HG03045 (cell line): ENCODE measurements at regions not wholly inside any gene's neighbourhood (a gene's known extent, or its start where the extent isn't known, plus 50 kb on each side); places are given as distances from the start of the nearest gene placed in this dataset.

Experiments
- ATAC-seq: cut with Tn5 transposase; IDR thresholded peaks from one replicate; pipeline ENCODE4 v1.9.1; 2021; ENCODE audit warnings: mild to moderate bottlenecking, moderate library complexity; ENCODE audit not compliant: unreplicated experiment

DNA sequence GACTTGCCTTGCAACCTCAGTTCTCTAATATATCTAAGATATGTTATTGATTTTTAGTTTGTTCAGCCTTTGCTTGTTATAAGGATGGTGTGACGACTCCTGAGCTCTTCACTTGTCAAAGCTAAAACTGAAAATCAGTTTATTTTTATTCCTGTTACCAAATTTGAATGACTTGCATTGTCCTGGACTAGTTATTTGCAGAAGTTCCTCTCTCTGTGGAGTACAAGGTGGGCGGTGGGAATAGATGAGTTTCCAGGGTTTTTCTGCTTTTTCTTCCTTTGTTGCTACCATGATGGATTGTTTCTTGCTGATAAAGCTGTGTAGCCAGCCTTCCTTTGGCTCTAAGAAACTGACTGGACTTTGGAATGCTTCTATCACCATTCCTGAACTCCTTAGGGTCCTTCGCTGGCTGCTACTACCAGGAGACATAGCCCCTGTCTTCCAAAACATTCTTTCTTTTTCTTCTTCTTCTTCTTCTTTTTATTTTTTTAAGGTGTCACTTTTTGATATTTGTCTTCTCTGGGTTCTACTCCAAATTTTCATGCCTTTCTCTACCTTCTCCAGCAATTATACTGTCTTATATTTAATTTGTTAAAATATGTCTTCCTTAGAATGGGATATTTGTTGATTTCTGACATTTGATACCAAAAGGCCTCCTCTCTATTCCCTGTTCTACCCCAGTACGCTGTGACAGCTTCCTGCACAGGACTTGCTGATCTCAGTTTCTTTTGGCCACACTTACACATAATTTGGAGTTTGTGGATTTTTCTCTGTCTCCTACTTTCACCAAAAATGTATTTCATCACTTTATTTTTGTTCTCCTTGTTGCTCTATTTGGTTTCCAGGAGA, 145.1 kb upstream of the THRB start:
- no peak for ATAC-seq

GRCh38 chr3:24640330-24640877, 145.8 kb upstream of the THRB start:
- ATAC-seq = no peak

GRCh38 chr3:24641628-24642027, 147.0 kb upstream of the THRB start:
- ATAC-seq = no peak

GRCh38 chr3:24645047-24645446, 150.4 kb upstream of the THRB start:
- no peak for ATAC-seq

- no peak for ATAC-seq
Measured at GRCh38 chr3:24646790-24647189, 152.1 kb upstream of the THRB start.

DNA sequence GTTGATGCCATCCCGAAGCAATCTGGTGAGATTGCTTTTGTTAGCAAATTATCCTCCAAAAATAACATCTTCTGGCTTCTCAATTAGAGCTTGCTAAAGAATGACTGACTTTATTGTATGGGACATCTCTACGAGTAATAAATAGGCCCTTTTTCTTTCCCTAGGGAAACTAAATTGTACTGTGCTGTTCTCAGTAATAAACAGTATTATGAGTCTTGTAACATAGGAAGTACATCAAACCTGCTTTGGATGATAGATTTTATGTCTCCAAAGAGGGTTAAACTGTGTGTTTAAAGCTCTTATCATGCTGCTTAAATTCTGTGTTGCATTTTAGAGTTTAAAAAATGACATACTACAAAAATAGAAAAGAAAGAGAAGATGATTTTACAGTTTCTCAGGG, 153.4 kb upstream of the THRB start:
- ATAC-seq = no peak

DNA sequence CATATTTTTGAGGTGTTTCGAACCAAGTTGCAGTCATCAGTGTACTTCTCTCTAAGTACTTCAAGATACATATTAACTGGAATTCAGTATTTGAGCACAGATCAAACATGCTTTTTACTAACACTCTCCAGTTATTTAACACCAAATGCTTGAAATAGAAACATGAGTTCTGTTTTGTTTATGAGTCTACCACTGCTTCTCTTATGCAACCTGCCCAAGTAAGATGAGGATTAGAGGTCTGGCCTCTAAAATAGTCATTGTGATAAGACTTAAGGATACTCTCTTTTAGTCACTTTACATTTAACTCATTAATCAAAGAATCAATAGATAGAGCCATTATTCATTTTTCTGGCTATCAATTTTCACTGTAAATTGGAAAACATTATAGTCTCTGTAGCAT, 156.2 kb upstream of the THRB start:
- ATAC-seq = no peak

DNA sequence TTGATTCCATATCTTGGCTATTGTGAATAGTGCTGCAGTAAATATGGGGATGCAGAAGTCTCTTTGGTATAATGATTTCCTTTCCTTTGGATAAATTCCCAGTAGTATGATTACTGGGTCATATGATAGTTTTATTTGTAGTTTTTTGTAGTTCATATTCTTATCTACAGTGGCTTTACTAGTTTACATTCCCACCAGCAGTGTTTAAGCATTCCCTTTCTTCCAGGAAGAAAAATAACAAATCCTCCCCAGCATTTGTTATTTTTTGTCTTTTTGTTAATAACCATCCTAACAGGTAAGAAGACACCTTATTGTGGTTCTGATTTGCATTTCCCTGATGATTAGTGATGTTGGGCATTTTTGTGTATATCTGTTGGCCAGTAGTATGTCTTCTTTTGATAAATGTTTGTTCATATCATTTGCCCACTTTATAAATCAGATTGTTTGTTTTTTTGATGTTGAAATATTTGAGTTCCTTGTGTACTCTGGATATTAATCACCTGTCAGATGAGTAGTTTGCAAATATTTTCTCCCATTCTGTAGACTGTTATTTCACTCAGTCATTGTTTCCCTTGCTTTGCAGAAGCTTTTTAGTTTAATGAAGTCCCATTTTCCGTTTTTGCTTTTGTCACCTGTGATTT, 163.3 kb upstream of the THRB start:
- no peak for ATAC-seq

DNA sequence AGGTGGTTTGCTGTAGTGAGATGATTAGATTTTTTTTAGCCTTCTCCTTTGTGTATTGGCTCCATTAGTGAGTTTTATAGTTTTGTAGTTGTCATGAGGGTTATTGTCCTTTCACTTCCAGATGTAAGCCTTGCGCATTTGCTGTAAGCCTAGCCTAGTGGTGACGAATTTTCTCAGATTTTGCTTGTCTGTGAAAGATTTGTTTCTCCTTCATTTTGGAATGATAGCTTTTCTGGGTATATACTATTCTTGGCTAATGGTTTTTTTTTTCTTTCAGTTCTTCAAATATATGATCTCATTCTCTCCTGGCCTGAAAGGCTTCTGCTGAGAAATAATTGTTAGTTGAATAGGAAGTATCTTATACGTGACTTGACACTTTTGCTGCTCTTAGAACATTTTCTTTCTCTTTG, 166.5 kb upstream of the THRB start:
- ATAC-seq = no peak

GRCh38 chr3:24662449-24663345, 168.0 kb upstream of the THRB start:
- no peak for ATAC-seq

DNA sequence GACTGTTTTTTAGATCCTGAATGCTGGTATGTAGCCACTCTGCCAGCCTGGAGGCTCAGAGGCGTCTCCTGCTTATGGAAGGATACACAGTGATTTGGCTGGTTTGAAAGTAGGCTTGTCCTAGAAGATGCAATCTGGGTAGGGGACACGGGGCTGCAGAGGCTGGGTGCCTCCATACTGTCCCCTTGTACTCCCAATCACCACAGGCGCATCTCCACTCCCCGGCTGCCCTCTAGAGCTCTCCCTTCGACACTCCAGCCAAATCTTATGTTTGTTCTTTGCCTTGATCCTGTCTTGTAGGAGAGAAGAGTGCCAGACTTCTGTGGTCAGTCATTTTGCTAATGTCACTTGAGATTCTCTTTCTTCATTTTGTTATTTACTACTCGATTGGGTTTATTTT, 168.8 kb upstream of the THRB start:
- ATAC-seq = no peak

DNA sequence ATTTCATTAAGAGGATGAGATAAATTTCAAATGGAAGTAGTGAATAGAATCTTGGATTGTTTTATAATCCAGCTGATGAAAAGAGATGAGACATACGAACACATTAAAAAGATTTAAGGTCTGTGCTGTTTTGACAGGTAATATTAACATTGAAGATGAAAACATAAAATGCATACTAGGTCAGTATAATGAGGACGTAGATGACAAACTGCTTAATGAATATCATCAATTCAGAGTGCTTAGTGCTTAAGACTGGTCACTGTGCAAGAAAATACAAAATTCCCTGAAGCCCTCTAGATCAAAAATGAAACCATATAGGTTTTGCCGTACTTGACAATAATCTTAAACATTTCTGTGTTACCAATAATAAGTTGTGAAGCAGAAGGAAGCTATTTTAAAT, 173.4 kb upstream of the THRB start:
- ATAC-seq = no peak

- no peak for ATAC-seq
Measured at GRCh38 chr3:24670871-24671270, 176.2 kb upstream of the THRB start.

GRCh38 chr3:24673596-24673995, 178.9 kb upstream of the THRB start:
- no peak for ATAC-seq

DNA sequence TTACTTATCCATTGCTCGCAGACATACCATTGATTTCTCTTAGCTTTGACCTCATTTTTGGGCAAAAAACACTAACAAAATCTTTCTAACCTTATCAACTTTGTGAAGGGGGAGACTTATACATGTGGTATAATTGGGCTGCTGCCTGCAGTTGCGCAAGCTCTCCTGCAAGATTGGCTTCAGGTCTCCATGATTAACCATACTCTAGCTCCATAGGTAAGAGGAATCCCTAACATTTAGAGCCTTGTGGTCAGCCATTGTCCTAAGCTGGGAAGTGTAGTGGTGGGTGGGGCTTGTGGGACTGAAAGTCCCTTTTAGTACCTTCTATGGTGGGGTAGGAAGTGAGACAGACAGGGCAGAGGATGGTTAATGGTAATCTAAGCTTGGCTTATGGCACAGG, 179.6 kb upstream of the THRB start:
- no peak for ATAC-seq

DNA sequence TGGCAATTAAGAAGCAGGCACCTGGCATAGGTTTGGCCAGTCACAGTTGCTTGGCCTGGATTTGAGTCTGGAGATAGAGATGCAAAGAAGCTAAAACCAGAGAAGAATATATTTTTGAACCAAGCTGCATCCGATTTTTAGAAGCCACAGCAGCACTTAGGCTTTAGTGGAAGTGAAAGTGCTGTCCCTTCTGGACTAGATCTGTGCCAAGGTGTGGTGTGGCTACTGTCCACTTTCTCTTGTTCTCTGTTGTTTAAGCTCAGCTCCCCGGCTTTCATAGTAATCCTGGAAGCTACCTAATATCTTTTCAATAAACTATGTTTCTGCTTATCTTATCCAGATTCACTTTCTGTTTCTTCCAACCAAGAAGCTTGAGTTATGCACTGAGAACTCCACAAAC, 183.4 kb upstream of the THRB start:
- ATAC-seq = no peak

GRCh38 chr3:24678421-24678865, 183.8 kb upstream of the THRB start:
- ATAC-seq = no peak

DNA sequence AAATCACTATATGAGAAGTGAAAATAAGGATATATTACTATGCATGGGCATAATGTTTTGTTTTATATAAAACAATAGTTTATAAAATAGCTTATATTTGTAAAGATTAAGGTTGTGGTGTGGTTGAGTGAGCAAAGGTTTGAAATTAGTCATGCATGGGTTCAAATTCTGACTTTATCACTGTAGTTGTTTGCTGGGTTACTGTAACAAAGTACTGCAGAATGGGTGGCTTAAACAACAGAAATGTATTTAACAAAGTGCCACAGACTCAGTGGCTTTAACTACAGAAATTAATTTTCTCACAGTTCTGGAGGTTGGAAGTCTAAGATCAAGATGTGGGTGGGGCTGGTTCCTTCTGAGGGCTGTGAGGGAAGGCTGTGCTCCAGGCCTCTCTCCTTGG, 184.8 kb upstream of the THRB start:
- ATAC-seq = no peak

DNA sequence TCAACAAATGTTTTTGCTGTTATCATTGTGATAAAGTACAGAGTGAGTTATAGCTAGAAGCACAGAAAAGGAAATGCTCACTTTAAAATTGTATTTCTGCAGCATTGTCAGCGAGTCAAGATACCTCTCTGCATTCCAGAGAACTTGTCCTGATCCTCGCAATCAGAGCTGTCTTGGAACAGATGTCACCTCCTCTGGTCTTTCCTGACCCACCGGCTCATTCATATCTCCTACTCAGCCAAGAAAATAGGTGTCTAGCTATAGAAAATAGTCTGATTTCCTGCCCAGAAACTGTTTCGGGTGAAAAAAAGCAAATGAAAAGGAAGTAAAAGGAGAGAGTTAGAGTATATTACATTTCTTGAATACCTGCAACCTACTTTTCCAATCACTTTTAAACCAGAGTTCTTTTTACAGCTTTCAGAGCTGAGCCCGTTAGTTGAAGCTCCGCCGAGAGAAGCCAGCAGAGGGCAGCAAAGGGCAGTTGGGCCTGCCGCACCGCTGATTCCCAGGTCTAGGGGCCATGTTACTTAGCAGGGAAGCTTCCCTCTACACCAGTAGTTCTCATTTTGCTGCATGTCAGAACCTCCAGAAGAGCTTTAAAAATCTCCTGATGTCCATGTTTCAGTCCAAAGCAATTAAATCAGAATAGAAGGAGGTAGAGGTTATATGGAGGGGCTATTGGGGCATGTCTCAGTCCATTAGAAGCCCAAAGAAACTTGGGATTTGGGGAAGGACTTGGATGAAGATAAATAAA, 185.7 kb upstream of the THRB start:
- ATAC-seq = peak; percentile 89

- no peak for ATAC-seq
Measured at GRCh38 chr3:24682141-24682547, 187.5 kb upstream of the THRB start.
